HFF-Myc (cell line): ENCODE measurements at regions not wholly inside any gene's neighbourhood (a gene's known extent, or its start where the extent isn't known, plus 50 kb on each side); places are given as distances from the start of the nearest gene placed in this dataset.

Source experiments
- DNase-seq: peaks from one replicate; pipeline ENCODE4 v3.0.0-alpha.2; 2011; ENCODE audit warnings: low read depth; ENCODE audit errors: extremely low read depth
- H3K4me3 ChIP-seq: replicated peaks from 2 replicates; pipeline ENCODE4 v1.5.1; 2011; ENCODE audit warnings: low read depth, mild to moderate bottlenecking, control low read depth, low read length
- TF ChIP-seq, protein P1 (sequence below): IDR thresholded peaks from 2 replicates; pipeline ENCODE4 v1.5.1; 2012; ENCODE audit warnings: mild to moderate bottlenecking, low read depth, low read length, control low read depth; ENCODE audit errors: missing control alignments

GRCh38 chr1:234721476-234722269, 111.7 kb upstream of the IRF2BP2 start:
- TF ChIP-seq, protein P1, sequence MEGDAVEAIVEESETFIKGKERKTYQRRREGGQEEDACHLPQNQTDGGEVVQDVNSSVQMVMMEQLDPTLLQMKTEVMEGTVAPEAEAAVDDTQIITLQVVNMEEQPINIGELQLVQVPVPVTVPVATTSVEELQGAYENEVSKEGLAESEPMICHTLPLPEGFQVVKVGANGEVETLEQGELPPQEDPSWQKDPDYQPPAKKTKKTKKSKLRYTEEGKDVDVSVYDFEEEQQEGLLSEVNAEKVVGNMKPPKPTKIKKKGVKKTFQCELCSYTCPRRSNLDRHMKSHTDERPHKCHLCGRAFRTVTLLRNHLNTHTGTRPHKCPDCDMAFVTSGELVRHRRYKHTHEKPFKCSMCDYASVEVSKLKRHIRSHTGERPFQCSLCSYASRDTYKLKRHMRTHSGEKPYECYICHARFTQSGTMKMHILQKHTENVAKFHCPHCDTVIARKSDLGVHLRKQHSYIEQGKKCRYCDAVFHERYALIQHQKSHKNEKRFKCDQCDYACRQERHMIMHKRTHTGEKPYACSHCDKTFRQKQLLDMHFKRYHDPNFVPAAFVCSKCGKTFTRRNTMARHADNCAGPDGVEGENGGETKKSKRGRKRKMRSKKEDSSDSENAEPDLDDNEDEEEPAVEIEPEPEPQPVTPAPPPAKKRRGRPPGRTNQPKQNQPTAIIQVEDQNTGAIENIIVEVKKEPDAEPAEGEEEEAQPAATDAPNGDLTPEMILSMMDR: no peak
- DNase-seq: peak; percentile 68
- H3K4me3 ChIP-seq: 0 out of 2 replicates have a peak overlapping the region, but pooled peaks have one; percentile 0

DNA sequence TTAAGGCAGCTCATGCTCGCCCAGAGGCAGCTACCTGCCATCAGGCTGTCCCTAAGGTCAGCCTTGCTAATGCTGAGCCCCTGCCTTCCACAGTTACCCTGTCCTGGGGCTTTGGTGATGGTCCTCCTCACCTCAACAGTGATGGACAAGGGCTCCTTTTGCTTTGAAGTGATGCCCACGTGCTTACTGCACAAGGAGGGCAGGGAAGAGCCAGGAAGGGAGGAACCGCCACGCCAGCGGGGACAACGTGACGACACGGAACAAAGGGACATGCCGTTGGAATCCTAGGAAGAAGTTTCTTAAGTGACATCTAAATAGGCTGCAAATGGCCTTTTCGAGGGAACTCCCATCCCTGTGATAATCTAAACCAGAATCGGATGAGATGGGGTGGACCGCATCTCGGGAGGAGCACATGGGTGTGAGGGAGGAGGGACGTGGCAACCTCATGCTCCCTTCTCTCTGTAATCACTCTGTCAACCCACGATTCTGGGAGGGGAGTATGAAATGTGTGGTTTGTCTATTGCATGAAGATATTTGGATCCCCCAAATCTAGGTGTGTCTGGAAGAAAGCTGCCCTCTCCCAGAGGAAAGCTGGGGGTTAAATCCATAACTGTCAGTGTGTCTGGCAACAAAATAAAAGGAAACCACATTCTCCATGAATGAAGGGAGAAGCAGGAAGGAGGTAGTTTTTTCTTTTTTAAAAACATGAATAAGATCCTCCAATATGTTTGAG, 110.9 kb upstream of the IRF2BP2 start:
- TF ChIP-seq, protein P1: no peak
- peak; percentile 45 for DNase-seq
- no peak overlapping the region for H3K4me3 ChIP-seq

DNA sequence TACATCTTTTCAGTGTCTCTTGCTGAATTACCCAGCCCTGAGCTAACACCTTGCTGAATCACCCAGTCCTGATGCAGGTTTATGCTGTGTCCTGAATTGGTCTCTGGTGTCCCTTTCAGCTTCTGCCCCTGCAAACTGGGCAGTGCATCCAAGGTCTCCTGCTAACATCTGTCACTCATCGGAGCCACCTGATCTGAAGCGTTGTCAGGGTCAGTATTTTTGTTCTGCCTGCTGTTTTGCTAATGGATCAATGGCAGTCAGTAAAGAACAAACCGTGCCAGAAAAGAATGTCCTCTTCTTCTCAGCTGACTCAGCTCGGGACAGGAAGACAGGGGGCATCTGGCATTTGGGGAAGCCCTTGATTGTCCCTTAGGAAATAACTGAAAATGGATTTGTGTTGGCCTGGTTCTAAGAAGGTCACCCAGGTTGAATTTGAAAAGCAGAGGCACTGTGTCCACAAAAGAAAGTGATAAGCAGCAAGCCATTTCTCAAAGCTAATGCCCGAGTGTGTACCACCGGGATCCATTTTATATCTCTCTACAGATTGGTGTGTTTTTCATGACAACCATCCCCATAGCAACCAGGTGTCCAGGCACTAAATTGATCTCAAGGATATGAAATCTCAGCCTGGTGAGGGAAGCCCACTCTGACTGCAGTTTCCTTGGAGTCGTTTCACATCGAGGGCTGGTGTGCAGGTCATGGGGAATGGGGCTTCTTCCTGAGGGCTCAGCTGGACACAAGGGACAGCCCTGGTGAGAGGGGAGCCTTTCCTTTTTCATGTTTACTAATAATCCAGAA, 109.7 kb upstream of the IRF2BP2 start:
- TF ChIP-seq, protein P1: no peak
- no peak overlapping the region for H3K4me3 ChIP-seq
- no peak for DNase-seq

GRCh38 chr1:234718496-234719453, 108.8 kb upstream of the IRF2BP2 start:
- TF ChIP-seq, protein P1: no peak
- H3K4me3 ChIP-seq: no peak overlapping the region
- DNase-seq: no peak

- DNase-seq: no peak
- TF ChIP-seq, protein P1: no peak
- H3K4me3 ChIP-seq: no peak overlapping the region
These were observed 107.0 kb upstream of the IRF2BP2 start for GRCh38 chr1:234716908-234717375.
